MM.1S (cell line): ENCODE measurements at regions not wholly inside any gene's neighbourhood (a gene's known extent, or its start where the extent isn't known, plus 50 kb on each side); places are given as distances from the start of the nearest gene placed in this dataset.

Source experiments
- DNase-seq: peaks from one replicate; pipeline ENCODE4 v3.0.0-alpha.2; 2015
- H2AFZ ChIP-seq: fragments of 300-600 bp; sonication (generic); 2 replicates; pipeline ENCODE4 v1.6.0; 2016; ENCODE audit warnings: antibody characterized with exemption, low read length
- H3F3A ChIP-seq: fragments of 300-600 bp; sonication (generic); 2 replicates; pipeline ENCODE4 v1.6.1; 2016; ENCODE audit warnings: mild to moderate bottlenecking, antibody characterized with exemption, low read length, moderate library complexity, mixed read lengths; ENCODE audit not compliant: insufficient read depth
- H3K27ac ChIP-seq: fragments of 300-600 bp; sonication (generic); 2 replicates; pipeline ENCODE4 v1.5.1; 2016; ENCODE audit warnings: mild to moderate bottlenecking, low read length
- H3K27me3 ChIP-seq: fragments of 300-600 bp; sonication (generic); replicated peaks from 2 replicates; pipeline ENCODE4 v1.6.0; 2016; ENCODE audit warnings: low read length; ENCODE audit not compliant: insufficient read depth
- H3K36me3 ChIP-seq: fragments of 300-600 bp; sonication (generic); replicated peaks from 2 replicates; pipeline ENCODE4 v1.6.1; 2016; ENCODE audit warnings: mild to moderate bottlenecking, low read length, mixed read lengths; ENCODE audit not compliant: insufficient read depth
- H3K4me1 ChIP-seq: fragments of 300-600 bp; sonication (generic); 2 replicates; pipeline ENCODE4 v1.6.1; 2016; ENCODE audit warnings: low read length, mixed read lengths
- H3K4me2 ChIP-seq: fragments of 300-600 bp; sonication (generic); 2 replicates; pipeline ENCODE4 v1.6.0; 2016; ENCODE audit warnings: low read depth, low read length
- H3K4me3 ChIP-seq: fragments of 300-600 bp; sonication (generic); 2 replicates; pipeline ENCODE4 v1.5.1; 2016; ENCODE audit warnings: low read length, mixed read lengths
- H3K79me2 ChIP-seq: fragments of 300-600 bp; sonication (generic); 2 replicates; pipeline ENCODE4 v1.6.1; 2016; ENCODE audit warnings: mixed run types, low read length, mixed read lengths
- H3K9ac ChIP-seq: fragments of 300-600 bp; sonication (generic); 2 replicates; pipeline ENCODE4 v1.6.1; 2016; ENCODE audit warnings: low read length, mixed read lengths
- H3K9me2 ChIP-seq: fragments of 300-600 bp; sonication (generic); replicated peaks from 2 replicates; pipeline ENCODE4 v1.6.1; 2016; ENCODE audit warnings: mild to moderate bottlenecking, low read length, mixed read lengths; ENCODE audit not compliant: insufficient read depth
- H3K9me3 ChIP-seq: fragments of 300-600 bp; sonication (generic); replicated peaks from 2 replicates; pipeline ENCODE4 v1.6.1; 2016; ENCODE audit warnings: mild to moderate bottlenecking, low read length, mixed read lengths; ENCODE audit not compliant: insufficient read depth
- H4K20me1 ChIP-seq: fragments of 300-600 bp; sonication (generic); 2 replicates; pipeline ENCODE4 v1.6.1; 2016; ENCODE audit warnings: mild to moderate bottlenecking, low read length, moderate library complexity, mixed read lengths; ENCODE audit not compliant: insufficient read depth
- CTCF ChIP-seq: fragments of 300-600 bp; sonication (generic); IDR thresholded peaks from 2 replicates; pipeline ENCODE4 v1.5.1; 2016; ENCODE audit warnings: antibody characterized with exemption, low read length, mixed read lengths
- EZH2 ChIP-seq: fragments of 300-600 bp; sonication (generic); optimal IDR thresholded peaks from 2 replicates; pipeline ENCODE3; 2017; ENCODE audit warnings: low read depth, mild to moderate bottlenecking, antibody characterized with exemption, low read length, mixed read lengths
- EZH2phosphoT487 ChIP-seq: fragments of 300-600 bp; sonication (generic); IDR thresholded peaks from 2 replicates; pipeline ENCODE4 v1.6.1; 2018; ENCODE audit warnings: antibody characterized with exemption, low read length

GRCh38 chr6:12661432-12662089 lies 55.0 kb upstream of the PHACTR1 start:
- Histone ChIP-seq H3F3A (no peaks in the 10 kb centered on the region), H2AFZ (no peak overlapping the region), H3K9me2 (no peaks in the 10 kb centered on the region), H3K4me2 (no peak overlapping the region), H3K9ac (no peak overlapping the region), H3K36me3 (no peaks in the 10 kb centered on the region), H3K27me3 (no peaks in the 10 kb centered on the region), H4K20me1 (no peaks in the 10 kb centered on the region), H3K79me2 (no peaks in the 10 kb centered on the region), H3K4me3 (no peak overlapping the region), H3K27ac (no peak overlapping the region), H3K9me3 (no peaks in the 10 kb centered on the region), H3K4me1 (no peaks in the 10 kb centered on the region)
- TF ChIP-seq CTCF (no peak), EZH2phosphoT487 (no peak), EZH2 (no peak)
- no peak for DNase-seq
